Gastrocnemius medialis (tissue), 4 donors: ENCODE measurements at regions not wholly inside any gene's neighbourhood (a gene's known extent, or its start where the extent isn't known, plus 50 kb on each side); places are given as distances from the start of the nearest gene placed in this dataset.
"Not testable (repeated sequence)": the region's sequence is repeated elsewhere in the genome, so short reads cannot be mapped to it uniquely, and the experiment has no call there.

Experiments used
- ATAC-seq, 2 donors: fragments of 150-250 bp; one replicate each; pipeline ENCODE4 v1.9.1; 2016
- DNase-seq, 2 donors: peaks; one replicate each; pipeline ENCODE4 v3.0.0-alpha.2; 2019
- H3K27ac ChIP-seq, 4 donors: fragments of 200-600 bp; sonication (generic); 1 replicate in 1 of 4; 2 replicates in 3 of 4; pipeline ENCODE4 v1.5.1; 2016 to 2018; ENCODE audit warnings: mild to moderate bottlenecking in 2 of 4, moderate library complexity in 1 of 4
- H3K27me3 ChIP-seq, 3 donors: fragments of 200-600 bp; sonication (generic) in 2 of 3; 1 replicate in 1 of 3; 2 replicates in 2 of 3; pipeline versions ENCODE4 v1.5.1 to v1.6.0; 2016 to 2019; ENCODE audit warnings: mild to moderate bottlenecking in 1 of 3, moderate library complexity in 1 of 3
- H3K36me3 ChIP-seq, 2 donors: fragments of 200-600 bp; sonication (generic) in 1 of 2; one replicate each; pipeline ENCODE4 v1.5.1; 2017 to 2018
- H3K4me1 ChIP-seq, 2 donors: fragments of 200-600 bp; sonication (generic) in 1 of 2; one replicate each; pipeline ENCODE4 v1.5.1; 2016 to 2017; ENCODE audit warnings: mild to moderate bottlenecking in 2 of 2
- H3K4me3 ChIP-seq, 4 donors: fragments of 200-600 bp; sonication (generic) in 3 of 4; 1 replicate in 1 of 4; 2 replicates in 3 of 4; pipeline ENCODE4 v1.5.1; 2016 to 2019; ENCODE audit warnings: mild to moderate bottlenecking in 2 of 4
- H3K9me3 ChIP-seq, 3 donors: fragments of 200-600 bp; sonication (generic) in 2 of 3; 1 replicate in 1 of 3; 2 replicates in 2 of 3; pipeline ENCODE4 v1.5.1; 2016 to 2019
- POLR2A ChIP-seq, 2 donors: fragments of 450-650 bp; IDR thresholded peaks; one replicate each; pipeline ENCODE4 v1.6.1; 2017; ENCODE audit warnings: antibody characterized with exemption in 2 of 2, mild to moderate bottlenecking in 2 of 2, moderate library complexity in 2 of 2
- in situ Hi-C, 4 donors: fragments of 200-750 bp; cut with MboI; loops; one replicate each; pipeline versions ENCODE4 v1.15.0 to v1.8.0; 2017; ENCODE audit warnings: low sequenced_read_pairs in 4 of 4
- intact Hi-C: fragments of 100-400 bp; cut with DNase I; formaldehyde crosslinking; loops from one replicate; pipeline ENCODE4 v1.15.1; 2023; ENCODE audit warnings: low total_unique reads
- TF ChIP-seq, protein P1 (sequence below), 5 experiments: fragments of 450-650 bp in 3 of 5; fragments of 200-600 bp in 2 of 5; sonication (generic) in 2 of 5; IDR thresholded peaks in 4 of 5; conservative IDR thresholded peaks in 1 of 5; 1 replicate in 4 of 5; 2 replicates in 1 of 5; pipeline ENCODE4 v1.5.1; 2016 to 2019; ENCODE audit warnings: antibody characterized with exemption in 5 of 5, mild to moderate bottlenecking in 3 of 5, moderate library complexity in 3 of 5

DNA sequence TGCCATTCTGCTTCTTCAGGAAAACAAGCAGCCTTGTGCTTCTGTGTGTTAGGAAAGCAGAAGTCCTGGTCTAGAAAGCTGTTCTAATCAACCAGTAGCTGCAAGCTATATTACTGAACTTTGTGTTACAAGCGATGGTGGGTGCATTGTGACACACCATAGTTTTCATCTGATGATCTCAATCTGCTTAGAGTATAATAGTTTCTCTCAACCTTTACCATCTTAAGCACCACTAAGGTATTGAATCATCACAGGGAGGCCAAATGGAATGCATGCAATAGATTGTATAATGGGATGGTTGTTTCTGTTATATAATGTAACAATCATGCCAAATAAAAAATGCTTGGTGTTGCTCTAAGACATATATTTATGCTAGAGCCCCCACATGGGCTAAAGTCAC is 771.7 kb downstream of the NOVA1 start:
- intact Hi-C loops = no loop called here

DNA sequence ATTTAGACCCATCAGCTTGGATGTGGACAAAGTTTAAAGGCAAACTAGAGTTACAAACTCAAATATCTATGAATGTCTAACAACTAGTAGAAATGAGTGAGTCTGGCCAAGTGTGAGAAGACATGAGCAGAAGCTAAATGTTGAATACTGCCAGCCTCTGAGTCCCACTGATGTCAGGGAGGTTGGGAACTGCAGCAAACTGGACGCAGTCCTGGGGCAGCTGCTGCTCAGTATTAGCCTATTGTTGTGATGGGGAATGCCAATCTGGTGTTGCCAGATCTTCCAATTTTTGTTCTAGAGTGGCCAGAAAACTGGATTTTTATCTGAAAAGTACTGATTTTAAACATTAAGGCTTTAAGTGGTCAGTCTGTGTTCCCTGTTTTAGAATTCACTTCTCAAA is 770.4 kb upstream of the STXBP6 start:
- intact Hi-C loops (no loop called here), in situ Hi-C loops (no loop called here)
- no peaks in the 10 kb centered on the region for H3K27me3 ChIP-seq
- H3K9me3 ChIP-seq = no peaks in the 10 kb centered on the region
- ATAC-seq (no peak), DNase-seq (no peak)
- no peaks in the 10 kb centered on the region for H3K4me1 ChIP-seq
- TF ChIP-seq, protein P1, sequence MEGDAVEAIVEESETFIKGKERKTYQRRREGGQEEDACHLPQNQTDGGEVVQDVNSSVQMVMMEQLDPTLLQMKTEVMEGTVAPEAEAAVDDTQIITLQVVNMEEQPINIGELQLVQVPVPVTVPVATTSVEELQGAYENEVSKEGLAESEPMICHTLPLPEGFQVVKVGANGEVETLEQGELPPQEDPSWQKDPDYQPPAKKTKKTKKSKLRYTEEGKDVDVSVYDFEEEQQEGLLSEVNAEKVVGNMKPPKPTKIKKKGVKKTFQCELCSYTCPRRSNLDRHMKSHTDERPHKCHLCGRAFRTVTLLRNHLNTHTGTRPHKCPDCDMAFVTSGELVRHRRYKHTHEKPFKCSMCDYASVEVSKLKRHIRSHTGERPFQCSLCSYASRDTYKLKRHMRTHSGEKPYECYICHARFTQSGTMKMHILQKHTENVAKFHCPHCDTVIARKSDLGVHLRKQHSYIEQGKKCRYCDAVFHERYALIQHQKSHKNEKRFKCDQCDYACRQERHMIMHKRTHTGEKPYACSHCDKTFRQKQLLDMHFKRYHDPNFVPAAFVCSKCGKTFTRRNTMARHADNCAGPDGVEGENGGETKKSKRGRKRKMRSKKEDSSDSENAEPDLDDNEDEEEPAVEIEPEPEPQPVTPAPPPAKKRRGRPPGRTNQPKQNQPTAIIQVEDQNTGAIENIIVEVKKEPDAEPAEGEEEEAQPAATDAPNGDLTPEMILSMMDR (IDR thresholded peaks at IDR 0.05 in 4 of 5, conservative IDR thresholded peaks at IDR 0.05 in 1 of 5) = no peak
- no peak for TF ChIP-seq POLR2A (IDR thresholded peaks at IDR 0.05)
- no peaks in the 10 kb centered on the region for H3K36me3 ChIP-seq
- no peak overlapping the region for H3K4me3 ChIP-seq
- no peak overlapping the region for H3K27ac ChIP-seq

More for the DNA sequence above, 771.7 kb downstream of the NOVA1 start:
- TF ChIP-seq, protein P1 (IDR thresholded peaks at IDR 0.05 in 4 of 5, conservative IDR thresholded peaks at IDR 0.05 in 1 of 5) = no peak
- no peak for TF ChIP-seq POLR2A (IDR thresholded peaks at IDR 0.05)
- H3K4me1 ChIP-seq = no peaks in the 10 kb centered on the region
- no peaks in the 10 kb centered on the region for H3K9me3 ChIP-seq
- H3K36me3 ChIP-seq = no peaks in the 10 kb centered on the region
- no peaks in the 10 kb centered on the region for H3K27me3 ChIP-seq
- H3K27ac ChIP-seq = no peak overlapping the region
- DNase-seq (no peak), ATAC-seq (no peak)
- in situ Hi-C loops = no loop called here
- H3K4me3 ChIP-seq = no peak overlapping the region

DNA sequence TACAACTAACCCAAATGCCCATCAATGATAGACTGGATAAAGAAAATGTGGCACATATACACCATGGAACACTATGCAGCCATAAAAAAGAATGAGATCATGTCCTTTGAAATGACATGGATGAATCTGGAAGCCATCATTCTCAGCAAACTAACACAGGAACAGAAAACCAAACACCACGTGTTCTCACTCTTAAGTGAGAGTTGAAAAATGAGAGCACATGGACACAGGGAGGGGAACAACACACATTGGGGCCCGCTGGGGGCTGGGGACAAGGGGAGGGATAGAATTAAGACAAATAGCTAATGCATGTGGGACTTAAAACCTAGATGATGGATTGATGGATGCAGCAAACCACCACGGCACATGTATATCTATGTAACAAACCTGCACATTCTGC is 764.7 kb upstream of the STXBP6 start:
- H3K27me3 ChIP-seq, H3K36me3 ChIP-seq, H3K4me3 ChIP-seq, ATAC-seq, in situ Hi-C loops, H3K9me3 ChIP-seq, intact Hi-C loops, H3K27ac ChIP-seq, H3K4me1 ChIP-seq, DNase-seq: not testable (repeated sequence)

DNA sequence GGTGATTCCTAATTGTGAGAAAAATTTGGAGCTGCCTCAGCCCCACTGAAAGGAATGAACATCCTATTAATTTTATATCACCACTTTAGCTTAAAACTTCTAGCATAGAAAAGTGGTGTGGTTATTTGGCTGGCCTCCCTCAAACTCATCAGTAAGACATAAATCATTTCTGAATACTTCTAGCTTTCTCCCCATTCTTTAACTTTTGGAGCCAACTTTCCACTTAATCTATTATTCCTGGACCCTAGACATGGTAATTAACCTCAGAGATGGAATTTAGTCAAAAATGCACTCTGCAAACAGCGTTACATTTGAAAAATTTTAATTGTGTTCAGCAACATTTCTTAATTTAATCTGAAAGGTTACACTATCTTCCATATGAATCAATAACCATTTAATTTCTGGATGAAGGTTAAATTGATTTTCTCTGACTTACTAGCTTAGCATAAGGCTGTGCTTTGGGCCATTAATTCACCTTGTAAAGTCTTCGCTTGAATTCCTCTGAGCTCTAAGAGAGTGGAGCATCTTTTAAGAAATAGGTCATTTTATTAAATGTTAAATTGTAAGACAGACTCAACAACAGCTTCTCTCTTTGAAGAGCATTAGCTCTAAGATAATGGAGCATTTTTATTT is 753.6 kb upstream of the STXBP6 start:
- no peak for ATAC-seq
- no peak overlapping the region for H3K4me3 ChIP-seq
- TF ChIP-seq, protein P1 (IDR thresholded peaks at IDR 0.05 in 4 of 5, conservative IDR thresholded peaks at IDR 0.05 in 1 of 5) = no peak
- no peaks in the 10 kb centered on the region for H3K9me3 ChIP-seq
- H3K27ac ChIP-seq = no peak overlapping the region
- in situ Hi-C loops (no loop called here), intact Hi-C loops (no loop called here)
- H3K27me3 ChIP-seq = no peaks in the 10 kb centered on the region
- no peaks in the 10 kb centered on the region for H3K36me3 ChIP-seq
- DNase-seq = no peak
- no peaks in the 10 kb centered on the region for H3K4me1 ChIP-seq

DNA sequence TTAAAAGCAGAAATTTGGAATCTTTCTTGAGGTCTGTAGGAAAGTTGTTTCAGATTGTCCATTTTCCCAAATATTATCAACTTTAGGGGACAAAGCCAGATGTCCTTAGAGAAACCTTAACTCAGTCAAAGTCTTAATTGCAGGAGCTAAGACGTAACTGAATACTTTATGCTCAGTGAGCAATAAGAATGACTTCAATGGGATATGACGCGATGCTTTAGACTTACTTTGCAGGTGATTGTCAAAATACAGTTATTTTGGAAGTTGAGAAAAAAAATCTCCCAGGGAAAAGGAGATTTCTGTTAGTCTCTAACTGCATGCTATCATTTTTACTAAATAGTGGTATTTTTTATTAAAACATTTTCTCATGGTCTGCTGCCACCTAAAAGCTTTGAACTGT is 750.9 kb upstream of the STXBP6 start:
- no peak overlapping the region for H3K27ac ChIP-seq
- H3K9me3 ChIP-seq = no peaks in the 10 kb centered on the region
- H3K36me3 ChIP-seq = no peaks in the 10 kb centered on the region
- DNase-seq (no peak), ATAC-seq (no peak)
- in situ Hi-C loops = no loop called here
- H3K27me3 ChIP-seq = no peaks in the 10 kb centered on the region
- TF ChIP-seq POLR2A (IDR thresholded peaks at IDR 0.05) = no peak
- TF ChIP-seq, protein P1 (IDR thresholded peaks at IDR 0.05 in 4 of 5, conservative IDR thresholded peaks at IDR 0.05 in 1 of 5) = no peak
- intact Hi-C loops = no loop called here
- no peaks in the 10 kb centered on the region for H3K4me1 ChIP-seq
- H3K4me3 ChIP-seq = no peak overlapping the region
